Trophoblast cell (in vitro differentiated cells and primary cell): ENCODE measurements at regions not wholly inside any gene's neighbourhood (a gene's known extent, or its start where the extent isn't known, plus 50 kb on each side); places are given as distances from the start of the nearest gene placed in this dataset.
A peak's percentile ranks its signal among the peaks of the same experiment; 100 is the strongest.

Source experiments
- DNase-seq, 2 donors: peaks; one replicate each; pipeline ENCODE4 v3.0.0-alpha.2; 2016
- H2AFZ ChIP-seq: 2 replicates; pipeline ENCODE4 v1.6.1; 2013; ENCODE audit warnings: low read length, moderate library complexity, mild to moderate bottlenecking; ENCODE audit not compliant: insufficient read depth, poor library complexity
- H2AK5ac ChIP-seq: 2 replicates; pipeline ENCODE4 v1.6.1; 2013; ENCODE audit warnings: mild to moderate bottlenecking, low read length
- H2BK120ac ChIP-seq: 2 replicates; pipeline ENCODE4 v1.6.1; 2013; ENCODE audit warnings: low read length, mild to moderate bottlenecking, moderate library complexity; ENCODE audit not compliant: insufficient read depth, poor library complexity
- H2BK12ac ChIP-seq: 2 replicates; pipeline ENCODE4 v1.6.1; 2013; ENCODE audit warnings: mild to moderate bottlenecking, low read length, moderate library complexity
- H2BK5ac ChIP-seq: 2 replicates; pipeline ENCODE4 v1.6.1; 2013; ENCODE audit warnings: low read length, low read depth, moderate library complexity, mild to moderate bottlenecking; ENCODE audit not compliant: poor library complexity
- H3K14ac ChIP-seq: 2 replicates; pipeline ENCODE4 v1.6.1; 2013; ENCODE audit warnings: mild to moderate bottlenecking, low read length
- H3K18ac ChIP-seq: 2 replicates; pipeline ENCODE4 v1.6.1; 2013; ENCODE audit warnings: mild to moderate bottlenecking, low read length
- H3K23ac ChIP-seq: 2 replicates; pipeline ENCODE4 v1.6.1; 2013; ENCODE audit warnings: low read length
- H3K27ac ChIP-seq: 2 replicates; pipeline ENCODE4 v1.5.1; 2013; ENCODE audit warnings: low read depth, mild to moderate bottlenecking, inconsistent platforms, low read length, moderate library complexity
- H3K27me3 ChIP-seq: 2 replicates; pipeline ENCODE4 v1.6.1; 2013; ENCODE audit warnings: inconsistent platforms, mild to moderate bottlenecking, low read length, moderate library complexity; ENCODE audit not compliant: insufficient read depth
- H3K36me3 ChIP-seq, 2 experiments: 1 replicate in 1 of 2; 2 replicates in 1 of 2; pipeline ENCODE4 v1.6.1; 2013; ENCODE audit warnings: low read length in 2 of 2, mild to moderate bottlenecking in 2 of 2, moderate library complexity in 1 of 2; ENCODE audit not compliant: insufficient read depth in 2 of 2, control insufficient read depth in 1 of 2
- H3K4ac ChIP-seq: 2 replicates; pipeline ENCODE4 v1.6.1; 2013; ENCODE audit warnings: low read depth, mild to moderate bottlenecking, low read length, moderate library complexity
- H3K4me1 ChIP-seq, 2 experiments: 1 replicate in 1 of 2; 2 replicates in 1 of 2; pipeline ENCODE4 v1.6.1; 2013; ENCODE audit warnings: low read length in 2 of 2, mild to moderate bottlenecking in 2 of 2, moderate library complexity in 1 of 2; ENCODE audit not compliant: insufficient read depth in 2 of 2, control insufficient read depth in 1 of 2
- H3K4me2 ChIP-seq: 2 replicates; pipeline ENCODE4 v1.6.1; 2013; ENCODE audit warnings: inconsistent platforms, mild to moderate bottlenecking, low read length, moderate library complexity
- H3K4me3 ChIP-seq: 2 replicates; pipeline ENCODE4 v1.5.1; 2013; ENCODE audit warnings: mild to moderate bottlenecking, low read depth, low read length, inconsistent platforms
- H3K79me1 ChIP-seq: one replicate; pipeline ENCODE4 v1.6.1; 2013; ENCODE audit warnings: low read length
- H3K79me2 ChIP-seq: 2 replicates; pipeline ENCODE4 v1.6.1; 2013; ENCODE audit warnings: low read length, mild to moderate bottlenecking; ENCODE audit not compliant: control insufficient read depth, insufficient read depth, poor library complexity
- H3K9ac ChIP-seq: 2 replicates; pipeline ENCODE4 v1.6.1; 2013; ENCODE audit warnings: mild to moderate bottlenecking, low read length
- H3K9me3 ChIP-seq: 2 replicates; pipeline ENCODE4 v1.6.1; 2013; ENCODE audit warnings: low read depth, mild to moderate bottlenecking, control low read depth, inconsistent platforms, low read length; ENCODE audit not compliant: insufficient read depth
- H4K12ac ChIP-seq: 2 replicates; pipeline ENCODE4 v1.6.1; 2013; ENCODE audit warnings: low read depth, mild to moderate bottlenecking, low read length, moderate library complexity
- H4K8ac ChIP-seq: 2 replicates; pipeline ENCODE4 v1.6.1; 2013; ENCODE audit warnings: low read depth, mild to moderate bottlenecking, low read length, moderate library complexity
- H4K91ac ChIP-seq: one replicate; pipeline ENCODE4 v1.6.1; 2013; ENCODE audit warnings: low read depth, mild to moderate bottlenecking, low read length, moderate library complexity
- WGBS: extraction: QIAGEN DNeasy Blood & Tissue Kit; methylation state at CpG from one replicate; pipeline ENCODE4 v1.1.7; 2013; ENCODE audit warnings: missing lambda C conversion rate; ENCODE audit not compliant: insufficient read length, insufficient coverage; ENCODE audit errors: extremely low coverage; 5-methylcytosine and 5-hydroxymethylcytosine counted together

- Histone ChIP-seq H2BK12ac (peak overlapping the region; percentile 80), H3K14ac (peak overlapping the region; percentile 77), H3K4me1 (peaks cover 2 to 17% of the 10 kb centered on the region in 2 experiments), H3K9ac (no peak overlapping the region), H3K23ac (no peak overlapping the region), H2BK120ac (peak overlapping the region; percentile 74), H2BK5ac (peak overlapping the region; percentile 58), H3K4me3 (no peak overlapping the region), H3K79me2 (no peaks in the 10 kb centered on the region), H3K18ac (no peak overlapping the region), H3K27ac (peak overlapping the region; percentile 60), H2AK5ac (peak overlapping the region; percentile 64), H3K4me2 (no peak overlapping the region), H3K4ac (no peak overlapping the region), H3K79me1 (peaks cover 12% of the 10 kb centered on the region), H3K36me3 (no peaks in the 10 kb centered on the region), H2AFZ (no peak overlapping the region), H4K8ac (peak overlapping the region; percentile 14), H4K12ac (no peak overlapping the region), H4K91ac (peak overlapping the region; percentile 75), H3K27me3 (no peaks in the 10 kb centered on the region), H3K9me3 (no peaks in the 10 kb centered on the region)
- no CpG with 5 or more reads among the region's 9 CpGs for WGBS
- DNase-seq = peak; percentile 35 to 63
Observed at GRCh38 chr5:74251141-74252035, 389.1 kb downstream of the ENC1 start.

GRCh38 chr5:74250304-74251102 is 390.0 kb downstream of the ENC1 start:
- peak overlapping the region; percentile 60 for H3K27ac ChIP-seq
- H2BK12ac ChIP-seq = peak overlapping the region; percentile 87
- H4K12ac ChIP-seq = no peak overlapping the region
- H3K79me2 ChIP-seq = no peaks in the 10 kb centered on the region
- no CpG with 5 or more reads among the region's 6 CpGs for WGBS
- peak overlapping the region; percentile 69 for H3K18ac ChIP-seq
- H2AFZ ChIP-seq = peak overlapping the region; percentile 6
- no peak overlapping the region for H3K4me3 ChIP-seq
- H3K4me2 ChIP-seq = no peak overlapping the region
- H2AK5ac ChIP-seq = peak overlapping the region; percentile 48
- peaks cover 2 to 17% of the 10 kb centered on the region in 2 experiments for H3K4me1 ChIP-seq
- H3K27me3 ChIP-seq = no peaks in the 10 kb centered on the region
- H3K14ac ChIP-seq = peak overlapping the region; percentile 75
- H2BK5ac ChIP-seq = peak overlapping the region; percentile 27
- no peak overlapping the region for H3K9ac ChIP-seq
- DNase-seq = no peak
- peaks cover 12% of the 10 kb centered on the region for H3K79me1 ChIP-seq
- H3K4ac ChIP-seq = peak overlapping the region; percentile 11
- H3K23ac ChIP-seq = no peak overlapping the region
- H2BK120ac ChIP-seq = peak overlapping the region; percentile 25
- peak overlapping the region; percentile 80 for H4K91ac ChIP-seq
- H4K8ac ChIP-seq = no peak overlapping the region
- no peaks in the 10 kb centered on the region for H3K9me3 ChIP-seq
- H3K36me3 ChIP-seq = no peaks in the 10 kb centered on the region

GRCh38 chr5:74248576-74248975 is 392.0 kb downstream of the ENC1 start:
- no peak overlapping the region for H4K12ac ChIP-seq
- no peak overlapping the region for H3K27ac ChIP-seq
- H2AK5ac ChIP-seq = peak overlapping the region; percentile 28
- no peak overlapping the region for H2BK5ac ChIP-seq
- H3K9ac ChIP-seq = no peak overlapping the region
- no peak overlapping the region for H3K14ac ChIP-seq
- H3K4me1 ChIP-seq = peaks cover 2 to 17% of the 10 kb centered on the region in 2 experiments
- H3K9me3 ChIP-seq = no peaks in the 10 kb centered on the region
- no peak overlapping the region for H2BK120ac ChIP-seq
- peak overlapping the region; percentile 56 for H2BK12ac ChIP-seq
- no peak overlapping the region for H3K4me3 ChIP-seq
- H2AFZ ChIP-seq = no peak overlapping the region
- H3K4me2 ChIP-seq = no peak overlapping the region
- no peak overlapping the region for H4K8ac ChIP-seq
- H3K18ac ChIP-seq = no peak overlapping the region
- no peaks in the 10 kb centered on the region for H3K79me2 ChIP-seq
- H3K4ac ChIP-seq = no peak overlapping the region
- H3K27me3 ChIP-seq = no peaks in the 10 kb centered on the region
- H3K79me1 ChIP-seq = peaks cover 12% of the 10 kb centered on the region
- no peak overlapping the region for H3K23ac ChIP-seq
- no peaks in the 10 kb centered on the region for H3K36me3 ChIP-seq
- no peak for DNase-seq
- H4K91ac ChIP-seq = peak overlapping the region; percentile 29

GRCh38 chr5:74244406-74244805 is 396.1 kb downstream of the ENC1 start:
- Histone ChIP-seq H4K8ac (no peak overlapping the region), H3K14ac (no peak overlapping the region), H3K4ac (no peak overlapping the region), H2BK120ac (no peak overlapping the region), H2BK5ac (no peak overlapping the region), H3K79me1 (peaks cover 19% of the 10 kb centered on the region), H4K91ac (no peak overlapping the region), H3K4me3 (no peak overlapping the region), H3K79me2 (peaks cover 2% of the 10 kb centered on the region), H3K23ac (no peak overlapping the region), H3K27me3 (no peaks in the 10 kb centered on the region), H3K9ac (no peak overlapping the region), H3K4me2 (no peak overlapping the region), H3K18ac (no peak overlapping the region), H3K27ac (no peak overlapping the region), H3K36me3 (no peaks in the 10 kb centered on the region), H2AFZ (no peak overlapping the region), H4K12ac (no peak overlapping the region), H3K4me1 (peaks cover 15 to 18% of the 10 kb centered on the region in 2 experiments), H3K9me3 (no peaks in the 10 kb centered on the region), H2BK12ac (no peak overlapping the region), H2AK5ac (no peak overlapping the region)
- no peak for DNase-seq
- WGBS = 100% methylated on average over 1 of the region's 3 CpGs
